ENCODE measurements at regions not wholly inside any gene's neighbourhood (a gene's known extent, or its start where the extent isn't known, plus 50 kb on each side); places are given as distances from the start of the nearest gene placed in this dataset.

GRCh38 chr12:115043079-115043478 is 359.1 kb upstream of the TBX3 start:
- no peak for DNase-seq

- DNase-seq = no peak
Measured at GRCh38 chr12:115042341-115042740, 358.4 kb upstream of the TBX3 start.

- no peak for DNase-seq
Measured at GRCh38 chr12:115037830-115038229, 353.9 kb upstream of the TBX3 start.

- DNase-seq = no peak
Measured at GRCh38 chr12:115035535-115036107, 351.6 kb upstream of the TBX3 start.

- DNase-seq = no peak
Measured at GRCh38 chr12:115032521-115032920, 348.5 kb upstream of the TBX3 start.

GRCh38 chr12:115030017-115030416 is 346.0 kb upstream of the TBX3 start:
- DNase-seq = no peak

GRCh38 chr12:115024531-115024930 is 340.6 kb upstream of the TBX3 start:
- DNase-seq = no peak

- DNase-seq = no peak
Measured at GRCh38 chr12:115023279-115024265, 339.6 kb upstream of the TBX3 start.

GRCh38 chr12:115020091-115020490 is 336.1 kb upstream of the TBX3 start:
- DNase-seq = no peak

- no peak for DNase-seq
Measured at GRCh38 chr12:115017346-115017745, 333.4 kb upstream of the TBX3 start.

- DNase-seq = no peak
Measured at GRCh38 chr12:115013236-115013981, 329.4 kb upstream of the TBX3 start.

- DNase-seq = no peak
Measured at GRCh38 chr12:115012861-115013235, 328.9 kb upstream of the TBX3 start.

- no peak for DNase-seq
Measured at GRCh38 chr12:115011703-115012102, 327.7 kb upstream of the TBX3 start.

GRCh38 chr12:115010324-115010995 is 326.5 kb upstream of the TBX3 start:
- no peak for DNase-seq

GRCh38 chr12:115008929-115009328 is 325.0 kb upstream of the TBX3 start:
- DNase-seq = no peak

- peak; percentile 60 for DNase-seq
Measured at GRCh38 chr12:115004470-115005146, 320.6 kb upstream of the TBX3 start.

GRCh38 chr12:115002434-115002833 is 318.5 kb upstream of the TBX3 start:
- DNase-seq = no peak

GRCh38 chr12:115001571-115002180 is 317.7 kb upstream of the TBX3 start:
- DNase-seq = no peak

GRCh38 chr12:115000038-115000437 is 316.1 kb upstream of the TBX3 start:
- no peak for DNase-seq

GRCh38 chr12:114998750-114999128 is 314.8 kb upstream of the TBX3 start:
- DNase-seq = no peak

- DNase-seq = no peak
Measured at GRCh38 chr12:114998118-114998749, 314.3 kb upstream of the TBX3 start.

GRCh38 chr12:114996382-114996781 is 312.4 kb upstream of the TBX3 start:
- DNase-seq = no peak

All from NCI-H2029 (cell line).